HG03103 (cell line): ENCODE measurements at regions not wholly inside any gene's neighbourhood (a gene's known extent, or its start where the extent isn't known, plus 50 kb on each side); places are given as distances from the start of the nearest gene placed in this dataset.
"Not testable (repeated sequence)": the region's sequence is repeated elsewhere in the genome, so short reads cannot be mapped to it uniquely, and the experiment has no call there.

Source experiments
- ATAC-seq: cut with Tn5 transposase; IDR thresholded peaks from one replicate; pipeline ENCODE4 v1.9.1; 2021; ENCODE audit warnings: low read depth; ENCODE audit not compliant: unreplicated experiment

- ATAC-seq: no peak
These were observed 207.1 kb upstream of the KYNU start for GRCh38 chr2:142670362-142670761.

GRCh38 chr2:142668420-142668819 is 209.0 kb upstream of the KYNU start:
- ATAC-seq: no peak

DNA sequence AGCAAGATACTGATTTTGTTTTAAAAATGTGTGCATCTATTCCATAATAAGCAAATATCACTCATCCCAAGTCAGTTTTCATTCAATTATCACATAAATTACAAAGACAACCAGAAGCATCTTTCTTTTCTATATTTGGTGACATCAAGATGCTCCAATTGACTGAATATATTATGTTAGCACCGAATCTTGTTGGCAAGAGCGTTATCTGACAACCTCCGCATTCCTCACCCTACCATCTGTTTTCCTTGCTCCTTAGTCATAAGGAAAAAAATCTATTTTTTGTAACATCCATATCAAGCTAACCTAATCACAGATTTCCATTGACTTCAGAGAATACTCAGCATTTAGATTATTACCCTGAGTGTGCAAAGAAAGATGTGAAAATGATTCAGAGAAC is 212.2 kb upstream of the KYNU start:
- ATAC-seq: no peak

DNA sequence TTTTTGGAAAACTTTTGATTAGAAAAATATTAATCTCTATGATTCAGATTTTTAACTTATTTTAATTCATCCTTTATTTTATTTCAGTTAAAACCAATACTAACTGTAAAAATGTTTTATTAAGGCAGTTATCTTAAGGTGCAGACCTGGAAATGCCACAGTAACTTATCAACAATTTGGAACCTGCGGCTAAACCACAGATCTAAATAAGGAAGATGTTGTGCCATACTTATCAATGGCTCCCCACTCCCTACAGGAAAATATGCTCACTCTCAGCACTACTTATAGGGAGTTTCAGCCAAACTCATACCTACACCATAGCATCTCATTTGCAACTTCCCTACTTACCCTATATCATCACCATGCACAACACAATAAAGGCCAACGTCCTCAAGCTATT is 226.9 kb upstream of the KYNU start:
- ATAC-seq: no peak

DNA sequence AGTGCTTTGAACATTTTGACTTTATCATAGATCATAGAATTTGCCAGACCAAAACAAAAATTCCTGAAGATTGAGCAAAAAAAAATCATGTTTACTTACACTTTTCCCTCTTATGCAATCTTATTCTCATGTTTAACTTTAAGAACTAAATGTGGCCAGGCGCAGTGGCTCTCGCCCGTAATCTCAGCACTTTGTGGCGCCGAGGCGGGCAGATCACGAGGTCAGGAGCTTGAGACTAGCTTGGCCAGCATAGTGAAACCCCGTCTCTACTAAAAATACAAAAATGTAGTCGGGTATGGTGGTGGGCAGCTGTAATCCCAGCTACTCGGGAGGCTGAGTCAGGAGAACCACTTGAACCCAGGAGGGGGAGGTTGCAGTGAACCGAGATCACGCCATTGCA is 227.9 kb upstream of the KYNU start:
- ATAC-seq: no peak

- no peak for ATAC-seq
These were observed 234.8 kb upstream of the KYNU start for GRCh38 chr2:142642650-142643049.

- no peak for ATAC-seq
These were observed 248.3 kb upstream of the KYNU start for GRCh38 chr2:142629193-142629592.

GRCh38 chr2:142621287-142621686 is 256.2 kb upstream of the KYNU start:
- ATAC-seq: no peak

GRCh38 chr2:142617461-142617860 is 260.0 kb upstream of the KYNU start:
- ATAC-seq: no peak

- no peak for ATAC-seq
These were observed 261.6 kb upstream of the KYNU start for GRCh38 chr2:142615876-142616275.

DNA sequence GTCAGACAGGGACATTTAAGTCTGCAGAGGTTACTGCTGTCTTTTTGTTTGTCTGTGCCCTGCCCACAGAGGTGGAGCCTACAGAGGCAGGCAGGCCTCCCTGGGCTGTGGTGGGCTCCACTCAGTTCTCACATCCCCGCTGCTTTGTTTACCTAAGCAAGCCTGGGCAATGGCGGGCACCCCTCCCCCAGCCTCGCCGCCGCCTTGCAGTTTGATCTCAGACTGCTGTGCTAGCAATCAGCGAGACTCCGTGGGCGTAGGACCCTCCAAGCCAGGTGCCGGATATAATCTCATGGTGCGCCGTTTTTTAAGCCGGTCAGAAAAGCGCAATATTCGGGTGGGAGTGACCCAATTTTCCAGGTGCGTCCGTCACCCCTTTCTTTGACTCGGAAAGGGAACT is 264.3 kb upstream of the KYNU start:
- ATAC-seq: not testable (repeated sequence)

DNA sequence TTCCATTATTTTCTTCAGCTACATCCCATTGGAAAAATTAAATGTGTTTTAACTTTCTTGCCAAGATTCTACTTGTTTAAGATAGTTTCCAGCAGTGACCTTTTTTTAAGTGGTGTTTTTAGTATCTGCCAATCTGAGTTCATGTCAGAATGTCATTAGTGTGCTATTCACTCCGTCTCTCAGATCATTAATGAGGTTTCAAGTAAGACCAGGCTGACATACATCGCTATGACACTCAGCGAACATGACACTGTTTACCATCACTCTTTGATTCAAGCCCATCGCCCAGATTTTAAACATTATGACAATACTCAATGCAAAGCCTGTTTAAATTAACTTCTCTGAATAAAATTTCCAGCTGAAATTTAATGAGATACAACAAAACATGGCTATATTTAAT is 272.0 kb upstream of the KYNU start:
- ATAC-seq: no peak

GRCh38 chr2:142603759-142604158 is 273.7 kb upstream of the KYNU start:
- ATAC-seq: no peak

GRCh38 chr2:142602418-142602989 is 275.0 kb upstream of the KYNU start:
- ATAC-seq: no peak

DNA sequence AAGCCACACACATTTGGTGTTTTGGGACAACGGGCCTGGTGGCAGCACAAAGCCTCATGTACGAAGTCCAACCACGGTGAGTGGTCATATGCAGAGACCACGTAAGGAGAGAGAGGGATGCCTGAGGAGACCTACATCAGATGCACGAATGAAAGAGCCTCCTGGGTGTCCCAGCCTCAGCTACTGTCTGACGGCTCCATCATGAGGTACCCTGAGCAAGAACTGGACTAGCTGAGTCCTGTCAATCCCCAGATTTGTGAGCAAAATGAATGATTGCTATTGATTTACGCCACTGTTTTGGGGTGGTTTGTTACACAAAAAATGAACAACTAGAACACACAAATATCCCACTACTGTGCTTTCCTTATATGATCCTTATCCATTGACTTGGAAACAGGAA is 275.7 kb upstream of the KYNU start:
- ATAC-seq: no peak

DNA sequence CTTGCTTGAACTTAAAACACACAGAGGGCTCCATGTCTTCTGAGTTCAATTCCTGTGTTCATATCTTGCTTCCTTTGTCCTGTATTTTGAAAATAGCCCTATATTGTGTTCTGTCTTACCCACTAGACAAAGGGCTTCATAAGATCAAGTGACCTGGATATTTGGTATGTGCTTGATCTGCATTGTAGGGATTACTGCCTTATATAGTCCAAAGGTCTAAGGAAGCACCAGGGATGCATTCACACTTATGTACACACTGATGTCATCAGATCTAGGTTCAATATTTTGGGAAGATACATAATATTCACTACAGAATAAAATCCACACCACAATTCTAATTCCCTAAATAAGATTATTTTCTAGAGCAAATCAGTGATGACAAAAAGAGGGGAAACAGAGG is 278.0 kb upstream of the KYNU start:
- no peak for ATAC-seq

DNA sequence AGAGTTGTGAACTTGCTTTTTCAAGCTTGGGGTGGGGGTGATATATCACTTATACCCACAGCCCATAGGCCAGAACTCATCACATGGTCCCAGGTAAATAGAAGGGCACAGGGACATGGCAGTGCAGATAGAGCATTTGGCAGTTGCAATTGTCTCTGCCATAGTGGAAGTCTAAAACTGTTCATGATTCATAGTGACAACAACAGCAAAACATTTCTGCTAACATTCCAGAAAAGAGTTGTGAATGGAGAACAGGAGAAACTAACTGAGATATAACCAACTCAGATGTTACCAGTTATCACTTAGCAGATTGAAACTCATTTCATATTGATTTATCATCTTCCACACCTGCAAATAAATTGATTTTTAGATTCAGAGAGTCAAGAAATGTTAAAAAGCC is 278.6 kb upstream of the KYNU start:
- ATAC-seq: no peak

DNA sequence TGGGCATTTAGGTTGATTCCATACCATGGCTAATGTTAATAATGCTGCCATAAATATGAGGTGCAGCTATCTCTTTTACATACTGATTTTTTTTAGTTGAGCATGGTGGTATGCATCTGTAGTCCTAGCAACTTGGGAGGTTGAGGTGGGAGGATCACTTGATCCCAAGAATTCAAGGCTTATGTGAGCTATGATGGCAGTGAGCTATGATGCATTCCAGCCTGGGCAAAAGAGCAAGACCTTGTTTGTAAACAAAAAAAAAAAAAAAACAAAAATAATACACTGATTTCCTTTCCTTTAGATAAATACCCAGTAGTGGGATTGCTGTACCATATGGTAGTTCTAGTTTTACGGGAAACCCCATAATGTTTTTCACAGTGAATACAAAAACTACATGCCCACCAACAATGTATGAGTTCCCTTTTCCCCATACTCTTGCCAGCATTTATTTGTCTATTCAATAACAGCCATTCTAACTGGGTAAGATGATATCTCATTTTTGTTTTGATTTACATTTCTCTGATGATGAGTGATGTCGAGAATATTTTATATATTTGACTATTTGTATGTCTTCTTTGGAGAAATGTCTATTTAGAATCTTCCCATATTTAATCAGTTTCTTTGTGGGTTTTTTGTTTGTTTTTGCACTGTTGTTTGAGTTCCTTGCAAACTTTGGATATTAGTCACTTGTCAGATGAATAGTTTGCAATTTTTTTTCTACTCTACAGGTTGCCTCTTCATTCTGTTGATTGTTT is 281.0 kb upstream of the KYNU start:
- ATAC-seq: no peak

DNA sequence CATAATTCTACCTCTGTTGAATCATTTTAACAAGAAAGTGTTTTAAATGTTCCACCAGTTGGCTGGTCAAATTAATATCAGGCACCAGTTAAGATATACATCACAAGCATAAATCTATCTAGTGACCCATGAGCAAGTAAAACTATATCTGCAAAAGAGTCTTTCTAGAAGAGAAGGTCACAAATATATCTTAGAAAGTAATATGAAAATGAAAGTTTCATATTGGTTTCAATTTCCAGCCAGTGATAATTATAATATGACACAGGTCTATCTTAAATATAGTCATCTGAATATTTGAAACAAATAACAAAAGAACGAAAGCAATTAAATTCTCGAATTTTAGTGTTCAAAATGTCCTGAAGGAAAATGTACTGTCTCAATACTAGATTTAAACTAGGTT is 282.5 kb upstream of the KYNU start:
- ATAC-seq: no peak

DNA sequence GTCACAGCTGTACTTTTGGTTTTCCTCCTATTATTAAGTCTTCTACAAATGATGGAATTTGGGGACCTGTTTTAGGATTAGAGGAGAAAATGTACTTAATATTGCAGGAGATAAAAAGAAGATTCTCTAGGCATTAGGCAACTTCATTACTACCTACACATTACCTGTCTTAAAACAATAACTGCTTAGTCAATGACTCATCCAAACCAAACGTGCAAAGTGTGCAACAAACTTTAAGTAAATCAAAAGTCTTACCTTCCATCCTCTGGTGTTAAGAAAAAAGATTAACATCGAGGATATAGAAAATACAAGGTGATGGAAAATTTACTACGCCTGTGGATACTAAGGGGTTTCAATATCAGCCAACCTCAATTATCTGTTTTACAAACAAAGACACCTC is 285.3 kb upstream of the KYNU start:
- no peak for ATAC-seq

DNA sequence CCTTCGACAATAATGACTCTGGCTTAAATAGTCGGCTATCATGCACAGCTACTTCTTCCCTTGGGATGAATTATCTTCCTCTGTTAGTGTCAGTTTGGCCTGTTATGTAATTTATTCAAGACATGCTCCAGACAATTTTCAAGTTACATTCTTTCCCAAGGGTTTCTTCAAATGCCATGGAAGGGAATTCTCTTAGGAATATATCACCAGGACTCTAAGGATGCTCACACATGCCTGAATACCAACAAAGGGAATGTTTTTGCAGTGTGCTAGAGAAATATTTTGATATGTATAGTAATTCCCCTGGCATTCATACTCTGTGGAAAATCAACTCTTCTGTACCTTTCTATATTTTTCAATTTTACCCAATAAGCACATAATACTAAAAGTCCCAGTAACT is 286.0 kb upstream of the KYNU start:
- ATAC-seq: no peak

DNA sequence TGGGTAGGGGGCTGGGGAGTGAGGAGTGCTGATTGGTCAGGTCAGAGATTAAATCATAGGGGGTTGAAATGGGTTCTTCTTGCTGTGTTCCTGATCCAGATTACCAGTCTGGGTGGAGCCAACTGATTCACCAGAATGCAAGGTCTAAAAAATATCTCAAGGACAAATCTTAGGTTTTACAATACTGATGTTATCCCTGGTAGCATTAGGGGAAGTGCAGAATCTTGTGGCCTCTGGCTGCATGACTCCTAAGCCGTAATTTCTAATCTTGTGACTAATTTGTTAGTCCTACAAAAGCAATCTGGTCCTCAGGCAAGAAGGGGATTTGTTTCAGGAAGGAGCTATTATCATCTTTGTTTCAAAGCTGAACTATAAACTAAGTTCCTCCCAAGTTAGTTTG is 289.2 kb upstream of the KYNU start:
- no peak for ATAC-seq
